ENCODE measurements at regions not wholly inside any gene's neighbourhood (a gene's known extent, or its start where the extent isn't known, plus 50 kb on each side); places are given as distances from the start of the nearest gene placed in this dataset.

GRCh38 chr3:148289159-148289558 is 408.5 kb upstream of the AGTR1 start:
- 69% methylated on average over 6 of the region's 6 CpGs for WGBS
- H3K4me3 ChIP-seq (ENCODE audit: low read depth, low read length) = no peak overlapping the region
- H3K27ac ChIP-seq (ENCODE audit: low read depth) = no peak overlapping the region
- no peaks in the 10 kb centered on the region for H3K36me3 ChIP-seq (ENCODE audit: insufficient read depth)
- DNase-seq (ENCODE audit: extremely low spot score) = no peak
- H3K4me1 ChIP-seq (ENCODE audit: insufficient read depth) = no peaks in the 10 kb centered on the region

GRCh38 chr3:148297013-148297412 is 400.7 kb upstream of the AGTR1 start:
- Histone ChIP-seq H3K27ac (ENCODE audit: low read depth) (no peak overlapping the region), H3K36me3 (ENCODE audit: insufficient read depth) (no peaks in the 10 kb centered on the region), H3K4me1 (ENCODE audit: insufficient read depth) (no peaks in the 10 kb centered on the region), H3K4me3 (ENCODE audit: low read depth, low read length) (no peak overlapping the region)
- no peak for DNase-seq (ENCODE audit: extremely low spot score)

GRCh38 chr3:148307443-148307843 is 390.3 kb upstream of the AGTR1 start:
- Histone ChIP-seq H3K4me3 (ENCODE audit: low read depth, low read length) (no peak overlapping the region), H3K36me3 (ENCODE audit: insufficient read depth) (no peaks in the 10 kb centered on the region), H3K4me1 (ENCODE audit: insufficient read depth) (no peaks in the 10 kb centered on the region), H3K27ac (ENCODE audit: low read depth) (no peak overlapping the region)
- WGBS = 80% methylated on average over 2 of the region's 2 CpGs
- DNase-seq (ENCODE audit: extremely low spot score) = no peak

GRCh38 chr3:148309390-148310035 is 388.2 kb upstream of the AGTR1 start:
- H3K4me1 ChIP-seq (ENCODE audit: insufficient read depth) = no peaks in the 10 kb centered on the region
- no peak overlapping the region for H3K4me3 ChIP-seq (ENCODE audit: low read depth, low read length)
- DNase-seq (ENCODE audit: extremely low spot score) = no peak
- no peaks in the 10 kb centered on the region for H3K36me3 ChIP-seq (ENCODE audit: insufficient read depth)
- 43% methylated on average over 4 of the region's 4 CpGs for WGBS
- no peak overlapping the region for H3K27ac ChIP-seq (ENCODE audit: low read depth)

- no peak overlapping the region for H3K4me3 ChIP-seq (ENCODE audit: low read depth, low read length)
- DNase-seq (ENCODE audit: extremely low spot score) = no peak
- H3K36me3 ChIP-seq (ENCODE audit: insufficient read depth) = no peaks in the 10 kb centered on the region
- no peak overlapping the region for H3K27ac ChIP-seq (ENCODE audit: low read depth)
- 84% methylated on average over 3 of the region's 3 CpGs for WGBS
- H3K4me1 ChIP-seq (ENCODE audit: insufficient read depth) = no peaks in the 10 kb centered on the region
Observed at GRCh38 chr3:148315756-148316155, 381.9 kb upstream of the AGTR1 start.

GRCh38 chr3:148318240-148318639 is 379.5 kb upstream of the AGTR1 start:
- H3K27ac ChIP-seq (ENCODE audit: low read depth) = no peak overlapping the region
- no peak for DNase-seq (ENCODE audit: extremely low spot score)
- WGBS = 80% methylated on average over 3 of the region's 3 CpGs
- no peaks in the 10 kb centered on the region for H3K36me3 ChIP-seq (ENCODE audit: insufficient read depth)
- no peak overlapping the region for H3K4me3 ChIP-seq (ENCODE audit: low read depth, low read length)
- H3K4me1 ChIP-seq (ENCODE audit: insufficient read depth) = no peaks in the 10 kb centered on the region

GRCh38 chr3:148319161-148319915 is 378.4 kb upstream of the AGTR1 start:
- H3K36me3 ChIP-seq (ENCODE audit: insufficient read depth) = no peaks in the 10 kb centered on the region
- DNase-seq (ENCODE audit: extremely low spot score) = no peak
- H3K4me1 ChIP-seq (ENCODE audit: insufficient read depth) = no peaks in the 10 kb centered on the region
- no peak overlapping the region for H3K4me3 ChIP-seq (ENCODE audit: low read depth, low read length)
- WGBS = 69% methylated on average over 7 of the region's 7 CpGs
- no peak overlapping the region for H3K27ac ChIP-seq (ENCODE audit: low read depth)

GRCh38 chr3:148319960-148320359 is 377.7 kb upstream of the AGTR1 start:
- no peaks in the 10 kb centered on the region for H3K36me3 ChIP-seq (ENCODE audit: insufficient read depth)
- DNase-seq (ENCODE audit: extremely low spot score) = no peak
- H3K4me3 ChIP-seq (ENCODE audit: low read depth, low read length) = no peak overlapping the region
- H3K4me1 ChIP-seq (ENCODE audit: insufficient read depth) = no peaks in the 10 kb centered on the region
- no peak overlapping the region for H3K27ac ChIP-seq (ENCODE audit: low read depth)
- 61% methylated on average over 2 of the region's 2 CpGs for WGBS

- DNase-seq (ENCODE audit: extremely low spot score) = no peak
- Histone ChIP-seq H3K36me3 (ENCODE audit: insufficient read depth) (no peaks in the 10 kb centered on the region), H3K4me3 (ENCODE audit: low read depth, low read length) (no peak overlapping the region), H3K27ac (ENCODE audit: low read depth) (no peak overlapping the region), H3K4me1 (ENCODE audit: insufficient read depth) (no peaks in the 10 kb centered on the region)
- WGBS = 56% methylated on average over 4 of the region's 4 CpGs
Observed at GRCh38 chr3:148329481-148330235, 368.0 kb upstream of the AGTR1 start.

- no peaks in the 10 kb centered on the region for H3K36me3 ChIP-seq (ENCODE audit: insufficient read depth)
- no peaks in the 10 kb centered on the region for H3K4me1 ChIP-seq (ENCODE audit: insufficient read depth)
- no peak for DNase-seq (ENCODE audit: extremely low spot score)
- H3K4me3 ChIP-seq (ENCODE audit: low read depth, low read length) = no peak overlapping the region
- 44% methylated on average over 4 of the region's 4 CpGs for WGBS
- no peak overlapping the region for H3K27ac ChIP-seq (ENCODE audit: low read depth)
Observed at GRCh38 chr3:148330542-148330941, 367.2 kb upstream of the AGTR1 start.

GRCh38 chr3:148331081-148331846 is 366.4 kb upstream of the AGTR1 start:
- no peak overlapping the region for H3K27ac ChIP-seq (ENCODE audit: low read depth)
- no peak overlapping the region for H3K4me3 ChIP-seq (ENCODE audit: low read depth, low read length)
- H3K36me3 ChIP-seq (ENCODE audit: insufficient read depth) = no peaks in the 10 kb centered on the region
- no peak for DNase-seq (ENCODE audit: extremely low spot score)
- no peaks in the 10 kb centered on the region for H3K4me1 ChIP-seq (ENCODE audit: insufficient read depth)
- WGBS = 25% methylated on average over 1 of the region's 1 CpG

- 84% methylated on average over 2 of the region's 2 CpGs for WGBS
- Histone ChIP-seq H3K4me3 (ENCODE audit: low read depth, low read length) (no peak overlapping the region), H3K4me1 (ENCODE audit: insufficient read depth) (no peaks in the 10 kb centered on the region), H3K27ac (ENCODE audit: low read depth) (no peak overlapping the region), H3K36me3 (ENCODE audit: insufficient read depth) (no peaks in the 10 kb centered on the region)
- no peak for DNase-seq (ENCODE audit: extremely low spot score)
Observed at GRCh38 chr3:148332509-148332908, 365.2 kb upstream of the AGTR1 start.

GRCh38 chr3:148333091-148333490 is 364.6 kb upstream of the AGTR1 start:
- no peaks in the 10 kb centered on the region for H3K36me3 ChIP-seq (ENCODE audit: insufficient read depth)
- 47% methylated on average over 3 of the region's 3 CpGs for WGBS
- H3K4me3 ChIP-seq (ENCODE audit: low read depth, low read length) = no peak overlapping the region
- no peak for DNase-seq (ENCODE audit: extremely low spot score)
- H3K4me1 ChIP-seq (ENCODE audit: insufficient read depth) = no peaks in the 10 kb centered on the region
- H3K27ac ChIP-seq (ENCODE audit: low read depth) = no peak overlapping the region
